Peyer's patch (tissue), 4 donors: ENCODE measurements at regions not wholly inside any gene's neighbourhood (a gene's known extent, or its start where the extent isn't known, plus 50 kb on each side); places are given as distances from the start of the nearest gene placed in this dataset.
A peak's percentile ranks its signal among the peaks of the same experiment; 100 is the strongest.
"Not testable (repeated sequence)": the region's sequence is repeated elsewhere in the genome, so short reads cannot be mapped to it uniquely, and the experiment has no call there.

Experiments used
- DNase-seq, 3 donors: peaks; one replicate each; pipeline ENCODE4 v3.0.0-alpha.2; 2017 to 2019
- H3K27ac ChIP-seq, 4 donors: fragments of 200-600 bp; sonication (generic); one replicate each; pipeline ENCODE4 v1.5.1; 2016 to 2019
- H3K27me3 ChIP-seq, 2 donors: fragments of 200-600 bp; sonication (generic); one replicate each; pipeline ENCODE4 v1.5.1; 2019
- H3K36me3 ChIP-seq, 3 donors: fragments of 200-600 bp; sonication (generic); one replicate each; pipeline ENCODE4 v1.5.1; 2016 to 2019
- H3K4me1 ChIP-seq, 4 donors: fragments of 200-600 bp; sonication (generic); one replicate each; pipeline ENCODE4 v1.5.1; 2016 to 2019
- H3K4me3 ChIP-seq, 4 donors: fragments of 200-600 bp; sonication (generic); 1 replicate in 3 of 4; 2 replicates in 1 of 4; pipeline ENCODE4 v1.5.1; 2016 to 2019; ENCODE audit warnings: mild to moderate bottlenecking in 1 of 4
- H3K9me3 ChIP-seq, 4 donors: fragments of 200-600 bp; sonication (generic); one replicate each; pipeline ENCODE4 v1.5.1; 2016 to 2019; ENCODE audit warnings: mild to moderate bottlenecking in 1 of 4
- POLR2A ChIP-seq, 2 donors: fragments of 450-650 bp; IDR thresholded peaks; one replicate each; pipeline ENCODE4 v1.5.1; 2017; ENCODE audit warnings: antibody characterized with exemption in 2 of 2, mild to moderate bottlenecking in 2 of 2, moderate library complexity in 2 of 2
- TF ChIP-seq, protein P1 (sequence below), 6 experiments: fragments of 450-650 bp in 4 of 6; fragments of 200-600 bp in 2 of 6; sonication (generic) in 1 of 6; IDR thresholded peaks; one replicate each; pipeline ENCODE4 v1.5.1; 2017 to 2019; ENCODE audit warnings: antibody characterized with exemption in 6 of 6, mild to moderate bottlenecking in 3 of 6, moderate library complexity in 1 of 6

DNA sequence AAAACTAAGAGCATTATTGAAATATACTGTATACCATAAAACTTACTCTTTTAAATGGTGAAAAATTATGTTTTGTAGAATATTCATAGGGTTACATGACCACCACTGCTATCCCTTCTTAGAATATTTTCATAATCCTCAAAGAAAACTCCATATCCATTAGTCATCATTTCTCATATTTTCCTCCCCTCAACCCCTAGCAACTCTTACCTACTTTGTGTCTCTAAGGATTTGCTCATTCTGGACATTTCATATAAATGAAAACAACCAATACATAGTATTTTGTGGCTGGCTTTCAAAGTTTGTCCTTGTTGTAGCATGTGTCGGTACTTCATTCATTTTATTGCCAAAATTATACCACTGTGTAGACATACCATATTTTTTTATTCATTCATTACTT, 863.8 kb downstream of the KCNA4 start:
- Histone ChIP-seq H3K9me3 (no peaks in the 10 kb centered on the region), H3K4me3 (no peak overlapping the region), H3K27me3 (no peaks in the 10 kb centered on the region), H3K4me1 (no peaks in the 10 kb centered on the region), H3K36me3 (no peaks in the 10 kb centered on the region), H3K27ac (no peak overlapping the region)
- DNase-seq, result no peak
- TF ChIP-seq POLR2A (IDR thresholded peaks at IDR 0.05), result no peak
- TF ChIP-seq, protein P1, sequence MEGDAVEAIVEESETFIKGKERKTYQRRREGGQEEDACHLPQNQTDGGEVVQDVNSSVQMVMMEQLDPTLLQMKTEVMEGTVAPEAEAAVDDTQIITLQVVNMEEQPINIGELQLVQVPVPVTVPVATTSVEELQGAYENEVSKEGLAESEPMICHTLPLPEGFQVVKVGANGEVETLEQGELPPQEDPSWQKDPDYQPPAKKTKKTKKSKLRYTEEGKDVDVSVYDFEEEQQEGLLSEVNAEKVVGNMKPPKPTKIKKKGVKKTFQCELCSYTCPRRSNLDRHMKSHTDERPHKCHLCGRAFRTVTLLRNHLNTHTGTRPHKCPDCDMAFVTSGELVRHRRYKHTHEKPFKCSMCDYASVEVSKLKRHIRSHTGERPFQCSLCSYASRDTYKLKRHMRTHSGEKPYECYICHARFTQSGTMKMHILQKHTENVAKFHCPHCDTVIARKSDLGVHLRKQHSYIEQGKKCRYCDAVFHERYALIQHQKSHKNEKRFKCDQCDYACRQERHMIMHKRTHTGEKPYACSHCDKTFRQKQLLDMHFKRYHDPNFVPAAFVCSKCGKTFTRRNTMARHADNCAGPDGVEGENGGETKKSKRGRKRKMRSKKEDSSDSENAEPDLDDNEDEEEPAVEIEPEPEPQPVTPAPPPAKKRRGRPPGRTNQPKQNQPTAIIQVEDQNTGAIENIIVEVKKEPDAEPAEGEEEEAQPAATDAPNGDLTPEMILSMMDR (IDR thresholded peaks at IDR 0.05), result no peak

DNA sequence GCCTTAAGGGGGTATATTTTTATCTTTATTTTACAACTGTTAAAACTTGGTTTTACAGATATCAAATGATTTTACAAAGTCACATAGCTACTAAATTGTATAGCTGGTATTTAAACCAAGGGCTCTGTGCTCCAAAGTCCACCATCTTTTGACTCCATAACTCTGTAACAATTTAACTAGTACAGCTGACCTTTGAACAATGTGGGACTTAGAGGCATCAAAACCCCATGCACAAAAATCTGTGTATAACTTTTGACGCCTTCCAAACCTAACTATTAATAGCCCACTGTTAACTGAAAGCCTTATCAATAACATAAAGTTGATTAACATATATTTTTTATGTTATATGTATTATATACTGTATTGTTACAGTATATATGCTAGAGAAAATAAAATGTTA, 874.3 kb downstream of the KCNA4 start:
- H3K36me3 ChIP-seq, H3K4me1 ChIP-seq, H3K27ac ChIP-seq, H3K27me3 ChIP-seq, H3K9me3 ChIP-seq, H3K4me3 ChIP-seq: not testable (repeated sequence)
- DNase-seq, result peak in 1 of 3 donors; percentile 46

DNA sequence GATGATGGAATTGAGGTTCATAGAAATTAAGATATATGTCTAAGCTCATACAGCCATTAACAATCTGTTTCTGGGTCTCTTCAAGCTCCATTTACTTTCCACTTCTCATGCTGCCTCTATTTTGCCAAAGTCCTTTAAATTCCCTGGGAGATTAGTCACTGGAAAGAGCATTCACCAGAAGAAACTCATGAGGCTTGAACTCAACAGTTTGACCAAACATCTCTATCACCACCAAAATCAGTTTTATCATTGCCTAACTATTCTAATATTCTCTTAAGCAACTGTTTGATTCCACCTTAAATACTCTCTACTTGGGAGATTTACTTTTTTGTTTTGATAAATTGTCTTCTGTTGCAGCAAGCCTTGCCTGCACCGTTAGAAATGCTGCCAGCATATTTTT, 881.3 kb downstream of the KCNA4 start:
- Histone ChIP-seq H3K4me3 (no peak overlapping the region), H3K4me1 (no peaks in the 10 kb centered on the region), H3K27me3 (no peaks in the 10 kb centered on the region), H3K27ac (no peak overlapping the region), H3K9me3 (no peaks in the 10 kb centered on the region), H3K36me3 (no peaks in the 10 kb centered on the region)
- DNase-seq, result no peak
- TF ChIP-seq POLR2A (IDR thresholded peaks at IDR 0.05), result no peak

DNA sequence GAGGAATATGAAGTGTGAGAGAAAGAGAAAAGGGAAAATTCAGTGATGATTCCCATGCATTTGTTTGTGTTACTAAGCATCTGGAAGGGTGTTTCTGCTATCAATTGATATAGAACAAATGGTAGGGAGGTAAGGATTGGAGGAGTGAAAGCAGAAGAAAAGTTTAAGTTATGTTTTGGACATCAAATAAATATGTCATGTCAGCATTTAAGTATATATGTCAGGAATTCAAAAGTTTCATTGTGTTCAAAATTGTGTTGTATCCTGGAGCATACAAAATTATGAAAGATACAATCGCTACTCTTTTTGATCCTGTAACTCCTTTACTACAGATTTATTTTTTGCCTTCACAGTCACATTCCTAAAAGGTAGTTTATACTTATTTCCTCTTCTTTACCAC, 885.8 kb downstream of the KCNA4 start:
- H3K4me3 ChIP-seq, result no peak overlapping the region
- no peaks in the 10 kb centered on the region for H3K27me3 ChIP-seq
- no peaks in the 10 kb centered on the region for H3K9me3 ChIP-seq
- H3K27ac ChIP-seq, result no peak overlapping the region
- H3K36me3 ChIP-seq, result no peaks in the 10 kb centered on the region
- DNase-seq, result no peak
- H3K4me1 ChIP-seq, result no peaks in the 10 kb centered on the region
- TF ChIP-seq, protein P1 (IDR thresholded peaks at IDR 0.05), result no peak
- no peak for TF ChIP-seq POLR2A (IDR thresholded peaks at IDR 0.05)

DNA sequence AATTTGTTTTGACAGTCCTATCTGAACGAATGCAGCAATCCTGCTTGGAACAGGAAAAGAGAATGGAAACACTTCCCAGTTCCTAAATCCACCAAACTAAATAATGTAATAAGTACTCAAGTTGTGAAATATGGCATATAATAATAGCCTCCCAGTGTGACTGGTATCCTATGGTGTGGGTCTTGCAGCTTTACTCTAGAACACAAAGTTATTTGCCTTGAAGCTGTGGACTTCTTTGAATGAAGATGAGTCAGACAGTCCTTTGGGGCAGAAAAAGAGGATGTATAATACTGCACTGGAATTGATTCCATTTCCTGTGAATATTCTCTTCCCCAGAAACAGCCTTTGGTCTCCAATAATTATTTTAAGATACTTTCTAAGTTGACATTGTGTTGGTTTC, 887.0 kb downstream of the KCNA4 start:
- H3K27me3 ChIP-seq, result no peaks in the 10 kb centered on the region
- no peaks in the 10 kb centered on the region for H3K36me3 ChIP-seq
- no peaks in the 10 kb centered on the region for H3K4me1 ChIP-seq
- no peak for DNase-seq
- no peak overlapping the region for H3K4me3 ChIP-seq
- no peak overlapping the region for H3K27ac ChIP-seq
- H3K9me3 ChIP-seq, result no peaks in the 10 kb centered on the region
- no peak for TF ChIP-seq POLR2A (IDR thresholded peaks at IDR 0.05)
- TF ChIP-seq, protein P1 (IDR thresholded peaks at IDR 0.05), result no peak

DNA sequence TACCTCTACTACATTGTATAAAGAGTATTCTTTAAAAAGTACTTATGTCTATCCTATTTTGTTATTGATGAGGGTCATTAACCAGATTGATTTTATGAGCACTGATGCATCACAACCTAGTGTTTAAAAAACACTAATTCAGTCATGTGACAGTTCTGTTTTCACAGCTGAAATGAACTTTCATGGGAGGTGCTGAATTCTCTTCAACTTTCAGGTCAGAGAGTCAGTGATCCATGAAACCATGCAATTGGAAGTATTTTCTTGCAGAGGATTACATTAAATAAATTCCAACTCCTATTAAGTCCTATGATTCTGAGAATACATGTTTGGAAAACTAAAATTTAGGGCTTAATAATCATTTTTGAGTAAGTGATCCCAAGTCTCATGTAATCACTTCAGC, 889.4 kb downstream of the KCNA4 start:
- H3K9me3 ChIP-seq, result no peaks in the 10 kb centered on the region
- no peaks in the 10 kb centered on the region for H3K27me3 ChIP-seq
- no peak for DNase-seq
- no peak overlapping the region for H3K27ac ChIP-seq
- H3K36me3 ChIP-seq, result no peaks in the 10 kb centered on the region
- no peak overlapping the region for H3K4me3 ChIP-seq
- TF ChIP-seq POLR2A (IDR thresholded peaks at IDR 0.05), result no peak
- TF ChIP-seq, protein P1 (IDR thresholded peaks at IDR 0.05), result no peak
- H3K4me1 ChIP-seq, result no peaks in the 10 kb centered on the region

DNA sequence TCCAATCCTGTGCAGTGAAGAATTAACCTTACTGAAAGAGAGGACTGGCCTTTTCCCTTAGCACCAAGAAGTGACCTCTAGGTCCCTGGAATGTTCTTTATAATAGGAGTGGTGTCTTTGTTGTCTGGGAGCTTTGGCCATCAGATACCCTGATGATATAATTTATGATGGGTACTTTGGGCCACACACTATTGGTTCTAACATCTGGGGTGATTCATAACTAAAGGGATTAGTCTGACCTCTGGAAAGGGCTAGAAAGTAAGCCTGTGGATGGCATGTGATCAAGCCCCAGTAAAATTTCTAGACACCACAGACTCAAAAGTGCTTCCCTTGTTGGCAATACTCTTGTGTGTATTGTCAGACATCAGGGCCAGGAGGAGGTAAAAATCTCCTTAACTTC, 891.2 kb downstream of the KCNA4 start:
- Histone ChIP-seq H3K9me3 (no peaks in the 10 kb centered on the region), H3K36me3 (no peaks in the 10 kb centered on the region), H3K4me3 (no peak overlapping the region), H3K27ac (no peak overlapping the region), H3K4me1 (no peaks in the 10 kb centered on the region), H3K27me3 (no peaks in the 10 kb centered on the region)
- TF ChIP-seq POLR2A (IDR thresholded peaks at IDR 0.05), result no peak
- TF ChIP-seq, protein P1 (IDR thresholded peaks at IDR 0.05), result no peak
- no peak for DNase-seq
